NB4 (cell line): ENCODE measurements at regions not wholly inside any gene's neighbourhood (a gene's known extent, or its start where the extent isn't known, plus 50 kb on each side); places are given as distances from the start of the nearest gene placed in this dataset.

ENCODE experiments used
- CTCF ChIP-seq: IDR thresholded peaks from one replicate; pipeline ENCODE4 v1.5.1; 2012; ENCODE audit warnings: low read depth, low read length
- MAX ChIP-seq: IDR thresholded peaks from 2 replicates; pipeline ENCODE4 v1.6.1; 2011; ENCODE audit warnings: low read depth, low read length
- MYC ChIP-seq: IDR thresholded peaks from 2 replicates; pipeline ENCODE4 v1.6.1; 2011; ENCODE audit warnings: low read depth, low read length
- POLR2A ChIP-seq: IDR thresholded peaks from 2 replicates; pipeline ENCODE4 v1.6.1; 2011; ENCODE audit warnings: mild to moderate bottlenecking; ENCODE audit not compliant: insufficient read length; ENCODE audit errors: extremely low read depth

- no peak for TF ChIP-seq MAX
- TF ChIP-seq POLR2A, result no peak
- no peak for TF ChIP-seq CTCF
- TF ChIP-seq MYC, result no peak
Observed at GRCh38 chr17:68693466-68693865, 92.3 kb upstream of the FAM20A start.
